ENCODE measurements at regions not wholly inside any gene's neighbourhood (a gene's known extent, or its start where the extent isn't known, plus 50 kb on each side); places are given as distances from the start of the nearest gene placed in this dataset.

DNA sequence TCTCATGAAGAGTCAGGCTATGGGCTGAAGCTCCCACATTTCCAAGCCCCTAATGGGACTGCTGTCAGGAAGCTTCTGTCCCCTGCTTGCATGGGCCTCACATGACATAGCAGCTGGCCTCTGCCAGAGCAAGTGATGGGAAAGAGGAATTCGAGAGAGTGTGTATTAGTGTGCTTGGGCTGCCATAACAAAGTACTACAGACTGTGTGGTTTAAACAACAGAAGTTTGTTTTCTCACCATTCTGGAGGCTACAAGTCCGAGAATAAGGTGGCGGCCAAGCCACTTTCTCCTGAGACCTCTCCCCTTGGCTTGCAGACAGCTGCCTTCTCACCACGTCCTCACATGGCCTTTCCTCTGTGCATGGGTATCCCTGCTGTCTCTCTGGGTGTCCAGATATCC is 274.4 kb downstream of the NUAK1 start:
- Histone ChIP-seq H2BK5ac (ENCODE audit: low read depth, low read length, poor library complexity, severe bottlenecking) (no peak overlapping the region), H2AFZ (ENCODE audit: low read depth, low read length) (no peak overlapping the region), H3K9ac (ENCODE audit: low read length) (no peak overlapping the region), H2BK120ac (ENCODE audit: low read depth, low read length) (no peak overlapping the region), H2BK15ac (ENCODE audit: low read depth, poor library complexity, severe bottlenecking) (no peak overlapping the region), H3K23ac (ENCODE audit: low read length in 2 of 2) (no peak overlapping the region), H3K4ac (ENCODE audit: low read depth in 1 of 2, low read length in 2 of 2) (no peak overlapping the region), H3K27me3 (ENCODE audit: control insufficient read depth in 1 of 2, insufficient read depth in 1 of 2, low read length in 2 of 2) (no peaks in the 10 kb centered on the region), H3K79me1 (replicated peaks; ENCODE audit: low read length, poor library complexity, severe bottlenecking) (no peaks in the 10 kb centered on the region), H3K4me3 (ENCODE audit: insufficient read depth in 1 of 2, low read depth in 1 of 2, low read length in 2 of 2) (no peak overlapping the region), H4K91ac (ENCODE audit: low read length) (no peak overlapping the region), H3K18ac (ENCODE audit: low read depth in 1 of 2, low read length in 2 of 2) (no peak overlapping the region), H2BK12ac (ENCODE audit: low read length in 2 of 2) (no peak overlapping the region), H3K4me2 (ENCODE audit: low read length, poor library complexity, severe bottlenecking) (no peak overlapping the region), H3K9me3 (ENCODE audit: control insufficient read depth, low read length) (no peaks in the 10 kb centered on the region), H3K36me3 (ENCODE audit: control insufficient read depth in 1 of 2, insufficient read depth in 2 of 2, low read depth in 1 of 2, low read length in 2 of 2) (no peaks in the 10 kb centered on the region), H3K4me1 (ENCODE audit: control insufficient read depth, insufficient read depth, low read depth, low read length) (peaks cover 1% of the 10 kb centered on the region), H2AK5ac (ENCODE audit: low read length, severe bottlenecking) (no peak overlapping the region), H3K27ac (ENCODE audit: low read length, poor library complexity, severe bottlenecking) (no peak overlapping the region), H4K8ac (ENCODE audit: low read length) (no peak overlapping the region), H3K14ac (ENCODE audit: low read length in 2 of 2) (no peak overlapping the region)
- DNase-seq = no peak
- 78% methylated on average over 4 of the region's 4 CpGs for WGBS

DNA sequence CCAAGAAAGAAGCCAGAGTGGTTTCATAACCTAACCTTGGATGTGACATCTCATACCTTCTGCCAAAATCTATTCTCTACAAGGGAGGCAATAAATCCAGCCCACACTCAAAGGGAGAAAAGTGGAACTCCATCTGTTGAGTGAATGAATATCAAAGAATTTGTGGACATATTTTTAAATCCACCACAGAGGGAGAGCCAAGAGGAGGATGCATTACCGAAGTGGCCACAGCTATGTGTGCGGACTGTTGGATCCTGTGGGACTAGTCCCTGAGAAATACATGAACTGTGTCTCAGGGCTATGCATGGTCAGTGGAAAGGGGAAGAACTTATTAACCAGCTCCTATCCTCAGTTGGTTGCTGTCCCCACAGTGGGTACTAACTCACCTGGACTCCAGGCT is 273.9 kb downstream of the NUAK1 start:
- Histone ChIP-seq H3K23ac (ENCODE audit: low read length in 2 of 2) (no peak overlapping the region), H2AFZ (ENCODE audit: low read depth, low read length) (no peak overlapping the region), H3K9ac (ENCODE audit: low read length) (no peak overlapping the region), H3K14ac (ENCODE audit: low read length in 2 of 2) (no peak overlapping the region), H3K79me1 (replicated peaks; ENCODE audit: low read length, poor library complexity, severe bottlenecking) (no peaks in the 10 kb centered on the region), H3K36me3 (ENCODE audit: control insufficient read depth in 1 of 2, insufficient read depth in 2 of 2, low read depth in 1 of 2, low read length in 2 of 2) (no peaks in the 10 kb centered on the region), H4K8ac (ENCODE audit: low read length) (no peak overlapping the region), H3K27me3 (ENCODE audit: control insufficient read depth in 1 of 2, insufficient read depth in 1 of 2, low read length in 2 of 2) (no peaks in the 10 kb centered on the region), H2AK5ac (ENCODE audit: low read length, severe bottlenecking) (no peak overlapping the region), H2BK120ac (ENCODE audit: low read depth, low read length) (no peak overlapping the region), H2BK15ac (ENCODE audit: low read depth, poor library complexity, severe bottlenecking) (no peak overlapping the region), H3K9me3 (ENCODE audit: control insufficient read depth, low read length) (no peaks in the 10 kb centered on the region), H2BK5ac (ENCODE audit: low read depth, low read length, poor library complexity, severe bottlenecking) (no peak overlapping the region), H3K4me2 (ENCODE audit: low read length, poor library complexity, severe bottlenecking) (no peak overlapping the region), H3K27ac (ENCODE audit: low read length, poor library complexity, severe bottlenecking) (no peak overlapping the region), H3K4me3 (ENCODE audit: insufficient read depth in 1 of 2, low read depth in 1 of 2, low read length in 2 of 2) (no peak overlapping the region), H3K4ac (ENCODE audit: low read depth in 1 of 2, low read length in 2 of 2) (no peak overlapping the region), H3K4me1 (ENCODE audit: control insufficient read depth, insufficient read depth, low read depth, low read length) (peaks cover 1% of the 10 kb centered on the region), H2BK12ac (ENCODE audit: low read length in 2 of 2) (no peak overlapping the region), H4K91ac (ENCODE audit: low read length) (no peak overlapping the region), H3K18ac (ENCODE audit: low read depth in 1 of 2, low read length in 2 of 2) (no peak overlapping the region)
- 97% methylated on average over 2 of the region's 2 CpGs for WGBS
- DNase-seq = no peak

DNA sequence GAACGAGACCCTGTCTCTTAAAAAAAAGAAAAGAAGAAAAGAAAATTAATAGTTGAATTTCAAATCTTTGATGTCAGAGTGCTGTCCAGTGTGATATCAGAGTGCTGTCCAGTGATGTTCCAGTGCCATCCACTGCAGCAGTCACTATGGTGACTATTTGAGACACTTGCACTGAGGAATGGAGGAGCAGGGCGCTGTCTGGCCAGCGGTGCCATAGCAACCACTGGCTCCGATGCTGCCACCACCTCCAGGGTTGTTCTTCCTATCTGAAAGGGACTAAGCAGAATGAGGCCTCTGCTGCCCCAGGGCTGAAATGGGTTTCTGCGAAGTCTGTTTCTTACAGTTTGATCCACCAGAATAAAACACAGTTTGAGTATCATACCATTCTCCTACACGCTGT is 272.9 kb downstream of the NUAK1 start:
- H3K4me1 ChIP-seq (ENCODE audit: control insufficient read depth, insufficient read depth, low read depth, low read length) = peaks cover 1% of the 10 kb centered on the region
- no peak overlapping the region for H2BK120ac ChIP-seq (ENCODE audit: low read depth, low read length)
- no peaks in the 10 kb centered on the region for H3K79me1 ChIP-seq (replicated peaks; ENCODE audit: low read length, poor library complexity, severe bottlenecking)
- no peaks in the 10 kb centered on the region for H3K9me3 ChIP-seq (ENCODE audit: control insufficient read depth, low read length)
- H2AK5ac ChIP-seq (ENCODE audit: low read length, severe bottlenecking) = no peak overlapping the region
- no peaks in the 10 kb centered on the region for H3K27me3 ChIP-seq (ENCODE audit: control insufficient read depth in 1 of 2, insufficient read depth in 1 of 2, low read length in 2 of 2)
- no peak overlapping the region for H2AFZ ChIP-seq (ENCODE audit: low read depth, low read length)
- no peak overlapping the region for H3K4me2 ChIP-seq (ENCODE audit: low read length, poor library complexity, severe bottlenecking)
- H3K18ac ChIP-seq (ENCODE audit: low read depth in 1 of 2, low read length in 2 of 2) = no peak overlapping the region
- no peak overlapping the region for H4K91ac ChIP-seq (ENCODE audit: low read length)
- H3K9ac ChIP-seq (ENCODE audit: low read length) = no peak overlapping the region
- no peak overlapping the region for H4K8ac ChIP-seq (ENCODE audit: low read length)
- H3K36me3 ChIP-seq (ENCODE audit: control insufficient read depth in 1 of 2, insufficient read depth in 2 of 2, low read depth in 1 of 2, low read length in 2 of 2) = no peaks in the 10 kb centered on the region
- no peak overlapping the region for H2BK15ac ChIP-seq (ENCODE audit: low read depth, poor library complexity, severe bottlenecking)
- no peak overlapping the region for H3K27ac ChIP-seq (ENCODE audit: low read length, poor library complexity, severe bottlenecking)
- no peak overlapping the region for H3K4me3 ChIP-seq (ENCODE audit: insufficient read depth in 1 of 2, low read depth in 1 of 2, low read length in 2 of 2)
- no peak overlapping the region for H3K23ac ChIP-seq (ENCODE audit: low read length in 2 of 2)
- no peak for DNase-seq
- 91% methylated on average over 5 of the region's 6 CpGs for WGBS
- H3K4ac ChIP-seq (ENCODE audit: low read depth in 1 of 2, low read length in 2 of 2) = no peak overlapping the region
- H2BK12ac ChIP-seq (ENCODE audit: low read length in 2 of 2) = no peak overlapping the region
- H3K14ac ChIP-seq (ENCODE audit: low read length in 2 of 2) = no peak overlapping the region
- H2BK5ac ChIP-seq (ENCODE audit: low read depth, low read length, poor library complexity, severe bottlenecking) = no peak overlapping the region

DNA sequence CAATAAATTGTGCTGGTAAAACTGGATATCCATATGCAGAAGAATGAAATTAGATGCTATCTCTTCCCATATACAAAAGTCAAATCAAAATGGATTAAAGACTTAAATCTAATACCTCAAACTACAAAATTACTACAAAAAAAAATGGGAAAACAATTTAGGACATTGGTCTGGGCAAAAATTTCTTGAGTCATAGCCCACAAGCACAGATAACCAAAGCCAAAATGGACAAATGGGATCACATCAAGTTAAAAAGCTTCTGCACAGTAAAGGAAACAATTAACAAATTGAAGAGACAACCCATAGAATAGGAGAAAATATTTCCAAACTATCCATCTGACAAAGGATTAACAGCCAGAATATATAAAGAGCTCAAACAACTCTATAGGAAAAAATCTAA is 264.6 kb downstream of the NUAK1 start:
- Histone ChIP-seq H3K27ac (ENCODE audit: low read length, poor library complexity, severe bottlenecking) (no peak overlapping the region), H3K9me3 (ENCODE audit: control insufficient read depth, low read length) (no peaks in the 10 kb centered on the region), H3K4me3 (ENCODE audit: insufficient read depth in 1 of 2, low read depth in 1 of 2, low read length in 2 of 2) (no peak overlapping the region), H2BK5ac (ENCODE audit: low read depth, low read length, poor library complexity, severe bottlenecking) (no peak overlapping the region), H2BK12ac (ENCODE audit: low read length in 2 of 2) (no peak overlapping the region), H2BK120ac (ENCODE audit: low read depth, low read length) (no peak overlapping the region), H3K27me3 (ENCODE audit: control insufficient read depth in 1 of 2, insufficient read depth in 1 of 2, low read length in 2 of 2) (no peaks in the 10 kb centered on the region), H3K14ac (ENCODE audit: low read length in 2 of 2) (no peak overlapping the region), H2AFZ (ENCODE audit: low read depth, low read length) (no peak overlapping the region), H3K18ac (ENCODE audit: low read depth in 1 of 2, low read length in 2 of 2) (no peak overlapping the region), H3K4me2 (ENCODE audit: low read length, poor library complexity, severe bottlenecking) (no peak overlapping the region), H4K91ac (ENCODE audit: low read length) (no peak overlapping the region), H3K36me3 (ENCODE audit: control insufficient read depth in 1 of 2, insufficient read depth in 2 of 2, low read depth in 1 of 2, low read length in 2 of 2) (no peaks in the 10 kb centered on the region), H3K4ac (ENCODE audit: low read depth in 1 of 2, low read length in 2 of 2) (no peak overlapping the region), H3K4me1 (ENCODE audit: control insufficient read depth, insufficient read depth, low read depth, low read length) (no peaks in the 10 kb centered on the region), H2AK5ac (ENCODE audit: low read length, severe bottlenecking) (no peak overlapping the region), H3K23ac (ENCODE audit: low read length in 2 of 2) (no peak overlapping the region), H4K8ac (ENCODE audit: low read length) (no peak overlapping the region), H2BK15ac (ENCODE audit: low read depth, poor library complexity, severe bottlenecking) (no peak overlapping the region), H3K79me1 (replicated peaks; ENCODE audit: low read length, poor library complexity, severe bottlenecking) (no peaks in the 10 kb centered on the region), H3K9ac (ENCODE audit: low read length) (no peak overlapping the region)
- DNase-seq = no peak

All from mesenchymal stem cell (in vitro differentiated cells and primary cell).